K562 (cell line): ENCODE measurements at regions not wholly inside any gene's neighbourhood (a gene's known extent, or its start where the extent isn't known, plus 50 kb on each side); places are given as distances from the start of the nearest gene placed in this dataset.

ENCODE experiments used
- ATAC-seq: fragments of 200-7000 bp; cut with Tn5 transposase; 3 replicates; pipeline ENCODE4 v1.9.1; 2020; ENCODE audit warnings: moderate library complexity
- BruUV-seq: library from RNA; stranded (reverse); fragments of 400-500 nt; replicated peaks from 2 replicates; lab custom pipeline; 2021; lab: Mats Ljungman, UMichigan
- CTCF ChIA-PET: fragments of 300-600 bp; formaldehyde crosslinking; extraction: SDS; loops from one replicate; lab custom pipeline; 2021; ENCODE audit warnings: low intra/inter-chr PET ratio; lab: Yijun Ruan, JAX
- POLR2A ChIA-PET: fragments of 300-600, 350-650 bp; sonication (Branson Sonifier 250); formaldehyde crosslinking; extraction: SDS; loops from one replicate; lab custom pipeline; 2021; ENCODE audit warnings: antibody characterized with exemption, inconsistent platforms; lab: Yijun Ruan, JAX
- DNase-seq, 4 experiments: peaks; one replicate each; pipeline versions ENCODE4 v3.0.0 to v3.0.0-alpha.2; 2011 to 2018; ENCODE audit warnings: low spot score in 3 of 4, mixed read lengths in 3 of 4; ENCODE audit errors: extremely low read depth in 1 of 4
- FAIRE-seq: peaks from 2 replicates; lab custom pipeline; 2011; peaks lifted over from hg19 to GRCh38; lab: Jason Lieb, UNC
- H2AFZ ChIP-seq: 2 replicates; pipeline ENCODE4 v1.6.0; 2011; ENCODE audit warnings: low read depth, low read length, control low read depth, inconsistent platforms
- H3K27ac ChIP-seq: fragments of 200-600 bp; 3 replicates; pipeline ENCODE4 v1.8.0; 2011; ENCODE audit warnings: low read depth, mild to moderate bottlenecking, control low read depth, inconsistent platforms, low read length, moderate library complexity, mixed read lengths; ENCODE audit errors: extremely low read depth
- H3K27me3 ChIP-seq, 2 experiments: fragments of 300-600 bp in 1 of 2; 2 replicates in 1 of 2; 3 replicates in 1 of 2; pipeline versions ENCODE4 v1.6.0 to v1.8.0; 2011; ENCODE audit warnings: inconsistent platforms in 2 of 2, low read length in 2 of 2, mild to moderate bottlenecking in 1 of 2, mixed read lengths in 1 of 2, moderate library complexity in 1 of 2; ENCODE audit not compliant: control insufficient read depth in 2 of 2, insufficient read depth in 2 of 2
- H3K36me3 ChIP-seq: fragments of 300-600 bp; 3 replicates; pipeline ENCODE4 v1.8.0; 2011; ENCODE audit warnings: mild to moderate bottlenecking, low read length, inconsistent platforms; ENCODE audit not compliant: control insufficient read depth, insufficient read depth
- H3K4me1 ChIP-seq, 2 experiments: fragments of 200-600 bp in 1 of 2; replicated peaks in 1 of 2; 2 replicates in 1 of 2; 3 replicates in 1 of 2; pipeline versions ENCODE4 v1.5.1 to v1.8.0; 2011; ENCODE audit warnings: inconsistent platforms in 2 of 2, low read length in 2 of 2, mild to moderate bottlenecking in 1 of 2, mixed read lengths in 1 of 2, moderate library complexity in 1 of 2; ENCODE audit not compliant: control insufficient read depth in 2 of 2, insufficient read depth in 2 of 2
- H3K4me2 ChIP-seq: 2 replicates; pipeline ENCODE4 v1.6.1; 2011; ENCODE audit warnings: low read length, control low read depth, inconsistent platforms, mixed read lengths; ENCODE audit not compliant: insufficient read depth
- H3K4me3 ChIP-seq: fragments of 200-600 bp; sonication (generic), shearing (Covaris generic); 2 replicates; pipeline ENCODE4 v1.5.1; 2016; ENCODE audit warnings: control low read depth, inconsistent platforms
- H3K79me2 ChIP-seq: fragments of 200-600 bp; 3 replicates; pipeline ENCODE4 v1.8.0; 2011; ENCODE audit warnings: low read length, inconsistent platforms; ENCODE audit not compliant: control insufficient read depth, insufficient read depth
- H3K9ac ChIP-seq, 2 experiments: 2 replicates each; pipeline versions ENCODE4 v1.6.0 to v1.6.1; 2011; ENCODE audit warnings: low read depth in 2 of 2, low read length in 2 of 2, control low read depth in 1 of 2, inconsistent platforms in 1 of 2, mild to moderate bottlenecking in 1 of 2, mixed read lengths in 1 of 2; ENCODE audit not compliant: insufficient read depth in 1 of 2
- H3K9me1 ChIP-seq: one replicate; pipeline ENCODE4 v1.6.0; 2011; ENCODE audit warnings: inconsistent platforms, mild to moderate bottlenecking, low read length, moderate library complexity; ENCODE audit not compliant: control insufficient read depth, insufficient read depth
- H3K9me3 ChIP-seq: replicated peaks from 2 replicates; pipeline ENCODE4 v1.5.1; 2011; ENCODE audit warnings: low read depth, low read length, inconsistent platforms; ENCODE audit not compliant: control insufficient read depth, insufficient read depth
- H4K20me1 ChIP-seq: replicated peaks from 2 replicates; pipeline ENCODE4 v1.6.1; 2011; ENCODE audit warnings: low read length, inconsistent platforms, mixed read lengths; ENCODE audit not compliant: control insufficient read depth, insufficient read depth
- ASH1L ChIP-seq: fragments of 450-650 bp; IDR thresholded peaks from 2 replicates; pipeline ENCODE4 v1.6.1; 2018; ENCODE audit warnings: borderline replicate concordance, mild to moderate bottlenecking, low read depth; ENCODE audit not compliant: partially characterized antibody
- CEBPB ChIP-seq: fragments of 450-650 bp; IDR thresholded peaks from 2 replicates; pipeline ENCODE4 v1.6.1; 2016; ENCODE audit warnings: missing genetic modification characterization, missing compliant biosample characterization
- CHCHD3 ChIP-seq: fragments of 250-450 bp; sonication (Bioruptor Pico); IDR thresholded peaks from 2 replicates; pipeline ENCODE4 v2.1.2; 2022; ENCODE audit warnings: mild to moderate bottlenecking
- DDX20 ChIP-seq: fragments of 450-650 bp; IDR thresholded peaks from 2 replicates; pipeline ENCODE4 v1.6.1; 2016; ENCODE audit warnings: missing genetic modification characterization, low read depth, mild to moderate bottlenecking, missing compliant biosample characterization, moderate library complexity
- GABPB1 ChIP-seq: sonication (generic); formaldehyde crosslinking; IDR thresholded peaks from 2 replicates; pipeline ENCODE4 v1.8.0; 2022; ENCODE audit warnings: mild to moderate bottlenecking, missing genetic modification reagents
- RFX5 ChIP-seq: IDR thresholded peaks from 2 replicates; pipeline ENCODE4 v1.6.1; 2011; ENCODE audit warnings: low read depth, mild to moderate bottlenecking, improper control_type of control experiment, low read length
- SMARCA4 ChIP-seq: fragments of 450-650 bp; IDR thresholded peaks from 2 replicates; pipeline ENCODE4 v1.6.1; 2016
- TAF15 ChIP-seq: fragments of 200-400 bp; formaldehyde crosslinking; IDR thresholded peaks from 2 replicates; pipeline ENCODE4 v1.6.1; 2017; ENCODE audit warnings: mild to moderate bottlenecking, low read depth, low read length, moderate library complexity
- ZBTB7A ChIP-seq: IDR thresholded peaks from 2 replicates; pipeline ENCODE4 v1.6.1; 2011; ENCODE audit warnings: low read depth, mild to moderate bottlenecking, low read length, moderate library complexity, borderline replicate concordance; ENCODE audit not compliant: control insufficient read depth
- ZFP30 ChIP-seq: fragments of 250-450 bp; sonication (Bioruptor Pico); IDR thresholded peaks from 2 replicates; pipeline ENCODE4 v1.8.0; 2022; ENCODE audit warnings: moderate library complexity, mild to moderate bottlenecking, inconsistent platforms, borderline replicate concordance
- ZNF175 ChIP-seq: fragments of 200-800 bp; sonication (Bioruptor generic); IDR thresholded peaks from 2 replicates; pipeline ENCODE4 v1.6.1; 2016; ENCODE audit warnings: low read depth, mild to moderate bottlenecking, missing genetic modification characterization, missing compliant biosample characterization
- WGBS: fragments of 100-300 bp; shearing (Covaris generic); methylation state at CpG from one replicate; pipeline ENCODE4 v1.1.6; 2016; ENCODE audit warnings: low coverage, mixed read lengths; ENCODE audit not compliant: insufficient coverage; ENCODE audit errors: missing lambda C conversion rate; 5-methylcytosine and 5-hydroxymethylcytosine counted together
- in situ Hi-C: fragments of 300-500 bp; cut with MboI; formaldehyde crosslinking; loops from 4 replicates; pipeline ENCODE4 v1.15.0; 2018; ENCODE audit warnings: inconsistent platforms, mixed read lengths
- intact Hi-C: fragments of 100-400 bp; cut with micrococcal nuclease; formaldehyde crosslinking; loops from 2 replicates; pipeline ENCODE4 v1.14.2; 2022
- TF ChIP-seq, protein P1 (sequence below): sonication (generic); formaldehyde crosslinking; IDR thresholded peaks from 2 replicates; pipeline ENCODE4 v1.8.0; 2022; ENCODE audit warnings: mild to moderate bottlenecking, missing genetic modification reagents, borderline replicate concordance
- TF ChIP-seq, protein P2 (sequence below): sonication (generic); IDR thresholded peaks from 2 replicates; pipeline ENCODE4 v1.6.1; 2016

GRCh38 chr15:24017470-24017869 lies 330.4 kb upstream of the NDN start:
- ChIA-PET CTCF (no interaction called here), POLR2A (no interaction called here)
- no peaks in the 10 kb centered on the region for H3K36me3 ChIP-seq
- H2AFZ ChIP-seq: no peak overlapping the region
- BruUV-seq: no TSS peak
- no peak overlapping the region for H3K27ac ChIP-seq
- no peaks in the 10 kb centered on the region for H4K20me1 ChIP-seq
- no peaks in the 10 kb centered on the region for H3K27me3 ChIP-seq
- H3K9me3 ChIP-seq: no peaks in the 10 kb centered on the region; the same call in 1 of the 2 replicates
- ATAC-seq (no peak), DNase-seq (no peak)
- WGBS: 0% methylated on average over 1 of the region's 1 CpG
- no peaks in the 10 kb centered on the region for H3K9me1 ChIP-seq
- H3K4me2 ChIP-seq: no peak overlapping the region
- in situ Hi-C loops (no loop called here), intact Hi-C loops (no loop called here)
- H3K9ac ChIP-seq: no peak overlapping the region
- H3K4me3 ChIP-seq: no peak overlapping the region
- no peaks in the 10 kb centered on the region for H3K4me1 ChIP-seq
- H3K79me2 ChIP-seq: no peaks in the 10 kb centered on the region
- no peak for TF ChIP-seq ZBTB7A
- TF ChIP-seq ASH1L: no peak
- TF ChIP-seq TAF15: no peak
- TF ChIP-seq, all 486 proteins: peak for 0
- FAIRE-seq: no peak

GRCh38 chr15:24039683-24040082 lies 352.6 kb upstream of the NDN start:
- no peaks in the 10 kb centered on the region for H3K9me1 ChIP-seq
- no peak for FAIRE-seq
- H3K79me2 ChIP-seq: no peaks in the 10 kb centered on the region
- no peak overlapping the region for H3K4me3 ChIP-seq
- no peak overlapping the region for H3K4me2 ChIP-seq
- H3K27me3 ChIP-seq: no peaks in the 10 kb centered on the region
- no peaks in the 10 kb centered on the region for H3K36me3 ChIP-seq
- CTCF ChIA-PET: no interaction called here
- no TSS peak for BruUV-seq
- intact Hi-C loops: no loop called here
- 0% methylated on average over 1 of the region's 1 CpG for WGBS
- no peaks in the 10 kb centered on the region for H3K9me3 ChIP-seq
- in situ Hi-C loops: no loop called here
- no peak overlapping the region for H3K9ac ChIP-seq
- H3K27ac ChIP-seq: no peak overlapping the region
- H2AFZ ChIP-seq: no peak overlapping the region
- POLR2A ChIA-PET: no interaction called here
- no peak for DNase-seq
- H3K4me1 ChIP-seq: no peaks in the 10 kb centered on the region
- no peak for ATAC-seq
- H4K20me1 ChIP-seq: no peaks in the 10 kb centered on the region
- no peak for TF ChIP-seq RFX5
- no peak for TF ChIP-seq GABPB1 (CRISPR knock-in tag)
- TF ChIP-seq, protein P1, sequence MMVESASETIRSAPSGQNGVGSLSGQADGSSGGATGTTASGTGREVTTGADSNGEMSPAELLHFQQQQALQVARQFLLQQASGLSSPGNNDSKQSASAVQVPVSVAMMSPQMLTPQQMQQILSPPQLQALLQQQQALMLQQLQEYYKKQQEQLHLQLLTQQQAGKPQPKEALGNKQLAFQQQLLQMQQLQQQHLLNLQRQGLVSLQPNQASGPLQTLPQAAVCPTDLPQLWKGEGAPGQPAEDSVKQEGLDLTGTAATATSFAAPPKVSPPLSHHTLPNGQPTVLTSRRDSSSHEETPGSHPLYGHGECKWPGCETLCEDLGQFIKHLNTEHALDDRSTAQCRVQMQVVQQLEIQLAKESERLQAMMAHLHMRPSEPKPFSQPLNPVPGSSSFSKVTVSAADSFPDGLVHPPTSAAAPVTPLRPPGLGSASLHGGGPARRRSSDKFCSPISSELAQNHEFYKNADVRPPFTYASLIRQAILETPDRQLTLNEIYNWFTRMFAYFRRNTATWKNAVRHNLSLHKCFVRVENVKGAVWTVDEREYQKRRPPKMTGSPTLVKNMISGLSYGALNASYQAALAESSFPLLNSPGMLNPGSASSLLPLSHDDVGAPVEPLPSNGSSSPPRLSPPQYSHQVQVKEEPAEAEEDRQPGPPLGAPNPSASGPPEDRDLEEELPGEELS: no peak
- no peak for TF ChIP-seq CEBPB (tag)
- TF ChIP-seq DDX20 (tag): no peak
- no peak for TF ChIP-seq SMARCA4
- TF ChIP-seq ZNF175: no peak
- TF ChIP-seq CHCHD3: no peak
- no peak for TF ChIP-seq ZFP30 (CRISPR knock-in tag)
- TF ChIP-seq, protein P2, sequence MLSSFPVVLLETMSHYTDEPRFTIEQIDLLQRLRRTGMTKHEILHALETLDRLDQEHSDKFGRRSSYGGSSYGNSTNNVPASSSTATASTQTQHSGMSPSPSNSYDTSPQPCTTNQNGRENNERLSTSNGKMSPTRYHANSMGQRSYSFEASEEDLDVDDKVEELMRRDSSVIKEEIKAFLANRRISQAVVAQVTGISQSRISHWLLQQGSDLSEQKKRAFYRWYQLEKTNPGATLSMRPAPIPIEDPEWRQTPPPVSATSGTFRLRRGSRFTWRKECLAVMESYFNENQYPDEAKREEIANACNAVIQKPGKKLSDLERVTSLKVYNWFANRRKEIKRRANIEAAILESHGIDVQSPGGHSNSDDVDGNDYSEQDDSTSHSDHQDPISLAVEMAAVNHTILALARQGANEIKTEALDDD: no peak
